ENCODE measurements at regions not wholly inside any gene's neighbourhood (a gene's known extent, or its start where the extent isn't known, plus 50 kb on each side); places are given as distances from the start of the nearest gene placed in this dataset.

GRCh38 chr12:60210756-60211155, 614.9 kb downstream of the SLC16A7 start:
- TF ChIP-seq CTCF (conservative IDR thresholded peaks at IDR 0.05; ENCODE audit: low read length) = no peak
- TF ChIP-seq EZH2phosphoT487 (IDR thresholded peaks at IDR 0.05; ENCODE audit: borderline replicate concordance) = no peak

All from Loucy (cell line).